Chondrocyte (in vitro differentiated cells): ENCODE measurements at regions not wholly inside any gene's neighbourhood (a gene's known extent, or its start where the extent isn't known, plus 50 kb on each side); places are given as distances from the start of the nearest gene placed in this dataset.
"Not testable (repeated sequence)": the region's sequence is repeated elsewhere in the genome, so short reads cannot be mapped to it uniquely, and the experiment has no call there.

Experiments
- DNase-seq: peaks from one replicate; pipeline ENCODE4 v3.0.0; 2021; ENCODE audit warnings: mixed read lengths, low spot score
- H3K27ac Mint-ChIP-seq: one replicate; pipeline ENCODE4 v1.8.0; 2021; ENCODE audit warnings: mild to moderate bottlenecking, moderate library complexity, mixed read lengths; ENCODE audit not compliant: unreplicated experiment
- H3K27me3 Mint-ChIP-seq: 2 replicates; pipeline ENCODE4 v1.8.0; 2021; ENCODE audit warnings: low read depth, mixed read lengths
- H3K36me3 Mint-ChIP-seq: 2 replicates; pipeline ENCODE4 v1.8.0; 2021; ENCODE audit warnings: low read depth, mixed read lengths
- H3K4me1 Mint-ChIP-seq: 2 replicates; pipeline ENCODE4 v1.8.0; 2021; ENCODE audit warnings: low read depth, mild to moderate bottlenecking, mixed read lengths
- H3K4me3 Mint-ChIP-seq: one replicate; pipeline ENCODE4 v1.8.0; 2021; ENCODE audit warnings: mild to moderate bottlenecking, moderate library complexity, mixed read lengths; ENCODE audit not compliant: unreplicated experiment
- H3K9me3 Mint-ChIP-seq: 2 replicates; pipeline ENCODE4 v1.8.0; 2021; ENCODE audit warnings: low read depth, mixed read lengths
- TF ChIP-seq, protein P1 (sequence below): fragments of 200-600 bp; sonication (generic); IDR thresholded peaks from 2 replicates; pipeline ENCODE4 v1.5.0; 2021; ENCODE audit warnings: antibody characterized with exemption, mild to moderate bottlenecking, moderate library complexity

DNA sequence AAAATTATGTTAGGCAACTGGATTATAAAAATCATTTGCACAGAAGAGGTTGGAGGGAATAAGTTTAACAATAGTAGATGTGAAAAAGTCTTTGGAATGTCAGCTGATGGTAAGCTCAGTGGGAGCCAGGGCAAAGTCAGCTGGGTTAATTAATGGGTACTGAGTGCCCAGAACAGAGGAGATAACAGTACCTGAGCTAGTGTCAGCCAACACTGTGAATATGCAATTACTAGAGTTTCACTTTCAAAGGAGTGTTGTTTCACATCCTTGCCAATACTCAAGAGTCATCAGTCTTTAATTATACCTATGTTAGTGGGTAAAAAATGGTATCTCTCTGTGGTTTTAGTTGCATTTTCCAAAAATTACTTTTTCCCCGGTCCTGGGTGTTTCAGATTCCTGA is 135.1 kb downstream of the KIF4B start:
- H3K27ac Mint-ChIP-seq, result no peak overlapping the region
- peaks cover 30% of the 10 kb centered on the region for H3K27me3 Mint-ChIP-seq
- no peak for DNase-seq
- H3K9me3 Mint-ChIP-seq, result no peaks in the 10 kb centered on the region
- no peaks in the 10 kb centered on the region for H3K4me1 Mint-ChIP-seq
- no peak overlapping the region for H3K4me3 Mint-ChIP-seq
- no peaks in the 10 kb centered on the region for H3K36me3 Mint-ChIP-seq
- TF ChIP-seq, protein P1, sequence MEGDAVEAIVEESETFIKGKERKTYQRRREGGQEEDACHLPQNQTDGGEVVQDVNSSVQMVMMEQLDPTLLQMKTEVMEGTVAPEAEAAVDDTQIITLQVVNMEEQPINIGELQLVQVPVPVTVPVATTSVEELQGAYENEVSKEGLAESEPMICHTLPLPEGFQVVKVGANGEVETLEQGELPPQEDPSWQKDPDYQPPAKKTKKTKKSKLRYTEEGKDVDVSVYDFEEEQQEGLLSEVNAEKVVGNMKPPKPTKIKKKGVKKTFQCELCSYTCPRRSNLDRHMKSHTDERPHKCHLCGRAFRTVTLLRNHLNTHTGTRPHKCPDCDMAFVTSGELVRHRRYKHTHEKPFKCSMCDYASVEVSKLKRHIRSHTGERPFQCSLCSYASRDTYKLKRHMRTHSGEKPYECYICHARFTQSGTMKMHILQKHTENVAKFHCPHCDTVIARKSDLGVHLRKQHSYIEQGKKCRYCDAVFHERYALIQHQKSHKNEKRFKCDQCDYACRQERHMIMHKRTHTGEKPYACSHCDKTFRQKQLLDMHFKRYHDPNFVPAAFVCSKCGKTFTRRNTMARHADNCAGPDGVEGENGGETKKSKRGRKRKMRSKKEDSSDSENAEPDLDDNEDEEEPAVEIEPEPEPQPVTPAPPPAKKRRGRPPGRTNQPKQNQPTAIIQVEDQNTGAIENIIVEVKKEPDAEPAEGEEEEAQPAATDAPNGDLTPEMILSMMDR, result no peak

DNA sequence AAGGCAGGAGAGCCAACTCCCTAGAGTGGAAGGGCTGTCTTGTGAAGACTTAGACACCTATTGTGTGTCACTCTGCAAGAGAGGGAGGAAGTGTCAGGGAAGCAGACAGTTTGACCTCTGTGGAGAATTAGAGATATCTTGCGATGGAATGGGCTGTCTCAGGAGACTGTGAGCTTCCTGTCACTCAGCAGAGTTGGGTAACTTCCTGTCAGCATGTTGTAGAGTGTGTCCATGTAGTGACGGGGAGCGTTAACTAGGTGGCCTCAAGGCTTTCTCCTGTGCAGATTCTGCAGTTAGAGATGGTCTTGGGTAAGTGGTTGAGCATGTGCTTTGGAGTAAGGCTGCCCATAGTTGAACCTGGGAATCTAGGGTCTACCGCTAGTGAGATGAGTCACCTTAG is 136.5 kb downstream of the KIF4B start:
- no peak overlapping the region for H3K4me3 Mint-ChIP-seq
- H3K4me1 Mint-ChIP-seq, result no peaks in the 10 kb centered on the region
- H3K27ac Mint-ChIP-seq, result no peak overlapping the region
- H3K27me3 Mint-ChIP-seq, result peaks cover 27% of the 10 kb centered on the region
- no peak for DNase-seq
- TF ChIP-seq, protein P1, result no peak
- no peaks in the 10 kb centered on the region for H3K36me3 Mint-ChIP-seq
- no peaks in the 10 kb centered on the region for H3K9me3 Mint-ChIP-seq

DNA sequence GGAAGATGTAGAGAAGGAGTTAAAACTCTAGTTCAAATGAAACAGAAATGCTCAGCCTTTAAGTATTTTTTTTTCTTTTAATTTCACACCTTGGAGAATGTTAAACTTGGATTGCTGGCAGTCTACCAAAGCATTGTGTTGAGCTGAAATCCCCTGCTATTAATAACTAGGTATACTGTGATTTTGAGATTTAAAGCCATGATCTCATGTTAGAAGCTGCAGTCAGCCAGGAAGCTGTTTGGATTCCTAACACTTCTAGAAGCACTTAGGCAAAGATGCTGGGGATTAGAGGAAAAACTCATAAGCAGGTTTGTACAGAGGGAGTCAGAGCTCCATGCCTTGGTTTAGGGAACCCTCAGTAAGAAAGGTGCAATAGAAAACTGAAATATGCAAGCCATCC is 141.4 kb downstream of the KIF4B start:
- no peak overlapping the region for H3K4me3 Mint-ChIP-seq
- H3K36me3 Mint-ChIP-seq, result no peaks in the 10 kb centered on the region
- H3K27me3 Mint-ChIP-seq, result peaks cover 11% of the 10 kb centered on the region
- no peaks in the 10 kb centered on the region for H3K9me3 Mint-ChIP-seq
- H3K4me1 Mint-ChIP-seq, result no peaks in the 10 kb centered on the region
- DNase-seq, result no peak
- no peak overlapping the region for H3K27ac Mint-ChIP-seq
- TF ChIP-seq, protein P1, result no peak

DNA sequence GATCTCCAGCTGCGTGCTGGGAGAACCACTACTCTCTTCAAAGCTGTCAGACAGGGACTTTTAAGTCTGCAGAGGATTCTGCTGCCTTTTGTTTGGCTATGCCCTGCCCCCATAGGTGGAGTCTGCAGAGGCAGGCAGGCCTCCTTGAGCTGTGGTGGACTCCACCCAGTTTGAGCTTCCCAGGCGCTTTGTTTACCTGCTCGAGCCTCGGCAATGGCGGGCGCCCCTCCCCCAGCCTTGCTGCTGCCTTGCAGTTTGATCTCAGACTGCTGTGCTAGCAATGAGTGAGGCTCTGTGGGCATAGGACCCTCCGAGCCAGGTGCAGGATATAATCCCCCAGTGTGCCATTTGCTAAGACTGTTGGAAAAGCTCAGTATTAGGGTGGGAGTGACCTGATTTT is 149.5 kb downstream of the KIF4B start:
- not testable (repeated sequence) for H3K36me3 Mint-ChIP-seq, H3K4me1 Mint-ChIP-seq, H3K27me3 Mint-ChIP-seq, H3K4me3 Mint-ChIP-seq, DNase-seq, H3K9me3 Mint-ChIP-seq, H3K27ac Mint-ChIP-seq

DNA sequence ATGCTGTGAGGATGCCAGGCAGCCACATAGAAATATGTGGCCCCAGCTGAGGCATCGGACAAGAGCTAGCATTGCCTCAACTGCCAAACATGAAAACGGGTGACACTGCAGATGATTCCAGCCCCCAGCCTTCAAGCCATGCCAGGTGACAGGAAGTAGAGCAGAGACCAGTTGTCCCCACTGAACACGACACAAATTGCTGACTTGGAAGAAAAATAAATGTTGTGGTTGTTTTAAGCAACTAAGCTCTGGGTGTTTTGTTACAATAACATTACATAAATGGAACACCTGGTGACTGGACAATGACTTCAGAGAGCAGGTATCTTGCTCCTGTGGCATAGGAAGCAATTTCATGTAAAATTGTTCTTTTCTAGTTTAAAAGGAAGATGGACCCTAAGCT is 154.2 kb downstream of the KIF4B start:
- H3K9me3 Mint-ChIP-seq, result peaks cover 5% of the 10 kb centered on the region

DNA sequence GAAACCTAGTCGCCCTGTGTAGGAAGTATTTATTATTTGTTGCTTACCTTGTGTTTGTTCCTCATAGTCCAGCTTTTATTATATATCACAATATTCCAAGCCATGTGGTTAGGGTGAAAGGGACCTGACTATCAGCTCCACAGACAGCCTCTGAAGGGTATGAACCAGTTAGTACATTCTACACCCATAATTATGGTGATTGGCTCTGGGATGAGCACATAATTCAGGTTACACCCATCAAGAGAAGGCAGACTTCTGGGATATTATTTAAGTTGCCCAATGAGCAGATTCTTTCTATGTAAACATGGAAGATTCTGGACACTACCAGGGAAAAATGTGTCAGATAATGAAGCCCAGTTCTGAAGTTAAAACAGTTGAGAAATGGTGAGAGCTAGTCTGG is 168.0 kb downstream of the KIF4B start:
- DNase-seq, result no peak
- TF ChIP-seq, protein P1, result no peak
- Mint-ChIP-seq H3K27me3 (no peaks in the 10 kb centered on the region), H3K36me3 (no peaks in the 10 kb centered on the region), H3K4me1 (no peaks in the 10 kb centered on the region), H3K9me3 (peaks cover 5% of the 10 kb centered on the region), H3K27ac (no peak overlapping the region), H3K4me3 (no peak overlapping the region)

More for the DNA sequence above, 154.2 kb downstream of the KIF4B start:
- H3K27ac Mint-ChIP-seq, result no peak overlapping the region
- H3K4me1 Mint-ChIP-seq, result no peaks in the 10 kb centered on the region
- H3K36me3 Mint-ChIP-seq, result peaks cover 1% of the 10 kb centered on the region
- DNase-seq, result no peak
- TF ChIP-seq, protein P1, result no peak
- no peaks in the 10 kb centered on the region for H3K27me3 Mint-ChIP-seq
- H3K4me3 Mint-ChIP-seq, result no peak overlapping the region
